ENCODE measurements at regions not wholly inside any gene's neighbourhood (a gene's known extent, or its start where the extent isn't known, plus 50 kb on each side); places are given as distances from the start of the nearest gene placed in this dataset.

- no peaks in the 10 kb centered on the region for H3K79me1 ChIP-seq (ENCODE audit: low read depth in 1 of 2, low read length in 2 of 2)
- no peak overlapping the region for H2AFZ ChIP-seq (replicated peaks; ENCODE audit: low read length, poor library complexity)
- H4K5ac ChIP-seq (ENCODE audit: low read depth, low read length): no peak overlapping the region
- H2BK120ac ChIP-seq (ENCODE audit: low read depth, low read length): no peak overlapping the region
- BruUV-seq (replicated peaks): no TSS peak
- dilution Hi-C loops (cut with HindIII; ENCODE audit: low sequenced_read_pairs, unreplicated experiment) (no loop called here), in situ Hi-C loops (cut with MboI; ENCODE audit: low sequenced_read_pairs) (no loop called here), intact Hi-C loops (cut with micrococcal nuclease) (no loop called here)
- no CpG with 5 or more reads among the region's 1 CpG for WGBS, 2 experiments (ENCODE audit: extremely low coverage in 2 of 2, insufficient read length in 1 of 2)
- H3K4me2 ChIP-seq (ENCODE audit: low read depth, low read length): no peak overlapping the region
- TF ChIP-seq FOS (IDR thresholded peaks at IDR 0.05; ENCODE audit: low read depth, low read length) (no peak), POLR2A (IDR thresholded peaks at IDR 0.05; ENCODE audit: low read depth, low read length) (no peak), CEBPB (IDR thresholded peaks at IDR 0.05; ENCODE audit: low read depth, low read length) (no peak), RCOR1 (IDR thresholded peaks at IDR 0.05; ENCODE audit: insufficient replicate concordance, low read length) (no peak), RAD21 (IDR thresholded peaks at IDR 0.05; ENCODE audit: low read length) (no peak), MAZ (IDR thresholded peaks at IDR 0.05; ENCODE audit: borderline replicate concordance, low read depth, low read length) (no peak), BHLHE40 (IDR thresholded peaks at IDR 0.05; ENCODE audit: low read depth, low read length) (no peak), CTCF (conservative IDR thresholded peaks at IDR 0.05; ENCODE audit: low read depth, low read length) (no peak), RFX5 (IDR thresholded peaks at IDR 0.05; ENCODE audit: low read depth, low read length) (no peak), USF2 (IDR thresholded peaks at IDR 0.05; ENCODE audit: low read depth, low read length) (no peak), ELK1 (IDR thresholded peaks at IDR 0.05; ENCODE audit: borderline replicate concordance, low read depth, low read length) (no peak), CHD1 (IDR thresholded peaks at IDR 0.05; ENCODE audit: low read depth, low read length) (no peak), NFE2L2 (IDR thresholded peaks at IDR 0.05; ENCODE audit: low read depth, low read length) (no peak), SMC3 (IDR thresholded peaks at IDR 0.05; ENCODE audit: low read depth, low read length) (no peak), MAFK (IDR thresholded peaks at IDR 0.05; ENCODE audit: low read depth, low read length) (no peak), MXI1 (IDR thresholded peaks at IDR 0.05; ENCODE audit: borderline replicate concordance, low read depth, low read length) (no peak)
- H2BK5ac ChIP-seq (ENCODE audit: low read depth, low read length, poor library complexity, severe bottlenecking): no peak overlapping the region
- no peak overlapping the region for H3K14ac ChIP-seq (replicated peaks; ENCODE audit: low read depth, low read length)
- ChIA-PET CTCF (no interaction called here), POLR2A (ENCODE audit: unreplicated experiment) (no interaction called here)
- ATAC-seq (ENCODE audit: low read depth) (no peak), DNase-seq (no peak)
- H2BK20ac ChIP-seq (ENCODE audit: low read depth, low read length): no peak overlapping the region
- H3K36me3 ChIP-seq (ENCODE audit: control insufficient read depth, insufficient read depth, low read length): no peaks in the 10 kb centered on the region
- no peaks in the 10 kb centered on the region for H3K9me3 ChIP-seq (ENCODE audit: control insufficient read depth, insufficient read depth, low read length)
- H3K18ac ChIP-seq (ENCODE audit: low read depth, low read length): no peak overlapping the region
- H3K4me1 ChIP-seq (ENCODE audit: control insufficient read depth, insufficient read depth, low read length): no peaks in the 10 kb centered on the region
- no peak overlapping the region for H3K23ac ChIP-seq (ENCODE audit: low read depth, low read length)
- H4K20me1 ChIP-seq (ENCODE audit: insufficient read depth, low read length): no peaks in the 10 kb centered on the region
- no peaks in the 10 kb centered on the region for H3K9me1 ChIP-seq (ENCODE audit: insufficient read depth, low read length)
- H2BK15ac ChIP-seq (ENCODE audit: low read depth, low read length): no peak overlapping the region
- no peak overlapping the region for H3K4me3 ChIP-seq (ENCODE audit: insufficient read depth, low read depth, low read length)
- H4K91ac ChIP-seq (ENCODE audit: insufficient read depth, low read depth, low read length): no peak overlapping the region
- no peak overlapping the region for H3K4ac ChIP-seq (ENCODE audit: low read depth, low read length)
- H3K27ac ChIP-seq (ENCODE audit: insufficient read depth, low read length): no peak overlapping the region
- H4K8ac ChIP-seq (ENCODE audit: low read depth in 2 of 2, low read length in 2 of 2): no peak overlapping the region
- no peak overlapping the region for H2AK9ac ChIP-seq (replicated peaks; ENCODE audit: low read depth, low read length, poor library complexity)
- H3K27me3 ChIP-seq (ENCODE audit: control insufficient read depth, insufficient read depth, low read length): peaks cover 6% of the 10 kb centered on the region
- no peak overlapping the region for H2AK5ac ChIP-seq (ENCODE audit: low read depth, low read length)
- no peak overlapping the region for H3K9ac ChIP-seq (ENCODE audit: low read depth, low read length)
- no peak overlapping the region for H3K56ac ChIP-seq (ENCODE audit: extremely low read depth, insufficient read depth, low read length)
Observed at GRCh38 chr13:47875201-47875600, 125.9 kb downstream of the SUCLA2 start.
